Activated CD8-positive, alpha-beta memory T cell treated with anti-CD3 and anti-CD28 coated beads, Interleukin-2, amount 50 U/mL, for 1 hour (primary cell): ENCODE measurements at regions not wholly inside any gene's neighbourhood (a gene's known extent, or its start where the extent isn't known, plus 50 kb on each side); places are given as distances from the start of the nearest gene placed in this dataset.
"Not testable (repeated sequence)": the region's sequence is repeated elsewhere in the genome, so short reads cannot be mapped to it uniquely, and the experiment has no call there.

ENCODE experiments used
- DNase-seq: peaks from one replicate; pipeline ENCODE4 v3.0.0-alpha.2; 2020; ENCODE audit errors: extremely low read depth

GRCh38 chr18:1124495-1124894 is 219.8 kb downstream of the ADCYAP1 start:
- DNase-seq: no peak

GRCh38 chr18:1133541-1133940 is 228.9 kb downstream of the ADCYAP1 start:
- no peak for DNase-seq

GRCh38 chr18:1147730-1148129 is 243.1 kb downstream of the ADCYAP1 start:
- DNase-seq: no peak

- no peak for DNase-seq
These were observed 245.0 kb downstream of the ADCYAP1 start for GRCh38 chr18:1149709-1150108.

- DNase-seq: no peak
These were observed 245.7 kb downstream of the ADCYAP1 start for GRCh38 chr18:1150344-1150743.

- DNase-seq: not testable (repeated sequence)
These were observed 248.3 kb downstream of the ADCYAP1 start for GRCh38 chr18:1152958-1153357.

- DNase-seq: no peak
These were observed 268.9 kb downstream of the ADCYAP1 start for GRCh38 chr18:1173593-1173992.

- DNase-seq: no peak
These were observed 272.6 kb downstream of the ADCYAP1 start for GRCh38 chr18:1177232-1177631.

GRCh38 chr18:1191341-1191740 is 286.7 kb downstream of the ADCYAP1 start:
- DNase-seq: no peak

GRCh38 chr18:1213126-1213525 is 308.5 kb downstream of the ADCYAP1 start:
- no peak for DNase-seq

- no peak for DNase-seq
These were observed 318.2 kb downstream of the ADCYAP1 start for GRCh38 chr18:1222880-1223279.

GRCh38 chr18:1227025-1227424 is 322.4 kb downstream of the ADCYAP1 start:
- no peak for DNase-seq

- DNase-seq: no peak
These were observed 325.0 kb downstream of the ADCYAP1 start for GRCh38 chr18:1229634-1230033.

- DNase-seq: no peak
These were observed 328.2 kb downstream of the ADCYAP1 start for GRCh38 chr18:1232867-1233266.

GRCh38 chr18:1240701-1241100 is 336.0 kb downstream of the ADCYAP1 start:
- no peak for DNase-seq

- DNase-seq: no peak
These were observed 339.9 kb downstream of the ADCYAP1 start for GRCh38 chr18:1244397-1245122.

GRCh38 chr18:1246827-1247226 is 342.2 kb downstream of the ADCYAP1 start:
- DNase-seq: no peak

- no peak for DNase-seq
These were observed 347.9 kb downstream of the ADCYAP1 start for GRCh38 chr18:1252534-1252933.

GRCh38 chr18:1252936-1253335 is 348.3 kb downstream of the ADCYAP1 start:
- no peak for DNase-seq

GRCh38 chr18:1253827-1254226 is 349.2 kb downstream of the ADCYAP1 start:
- no peak for DNase-seq

GRCh38 chr18:1261054-1261453 is 356.4 kb downstream of the ADCYAP1 start:
- no peak for DNase-seq

GRCh38 chr18:1267021-1267420 is 362.4 kb downstream of the ADCYAP1 start:
- no peak for DNase-seq

GRCh38 chr18:1270081-1270480 is 365.4 kb downstream of the ADCYAP1 start:
- DNase-seq: no peak

- DNase-seq: no peak
These were observed 368.8 kb downstream of the ADCYAP1 start for GRCh38 chr18:1273469-1273868.
